HG02981 (cell line): ENCODE measurements at regions not wholly inside any gene's neighbourhood (a gene's known extent, or its start where the extent isn't known, plus 50 kb on each side); places are given as distances from the start of the nearest gene placed in this dataset.
"Not testable (repeated sequence)": the region's sequence is repeated elsewhere in the genome, so short reads cannot be mapped to it uniquely, and the experiment has no call there.

Experiments used
- ATAC-seq: cut with Tn5 transposase; IDR thresholded peaks from one replicate; pipeline ENCODE4 v1.9.1; 2021; ENCODE audit warnings: mild to moderate bottlenecking, moderate library complexity; ENCODE audit not compliant: unreplicated experiment

DNA sequence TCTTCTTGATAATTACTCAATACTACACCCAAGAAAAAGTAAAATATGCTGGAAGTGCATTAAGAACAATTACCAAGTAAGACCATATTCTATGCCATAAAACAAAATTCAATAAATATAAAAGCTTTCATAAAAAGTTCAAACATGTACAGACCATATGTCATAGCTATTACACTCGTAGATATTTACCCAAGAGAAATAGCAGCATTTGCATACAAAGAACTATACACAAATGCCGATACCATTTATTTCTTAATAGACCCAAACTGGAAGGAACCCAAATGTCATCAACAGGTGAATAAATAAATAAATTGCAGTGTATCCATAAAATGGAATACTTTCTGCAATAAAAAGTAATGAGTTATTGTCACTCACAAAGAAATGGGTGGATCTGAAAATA lies 78.3 kb upstream of the SLC16A7 start:
- ATAC-seq, result no peak

DNA sequence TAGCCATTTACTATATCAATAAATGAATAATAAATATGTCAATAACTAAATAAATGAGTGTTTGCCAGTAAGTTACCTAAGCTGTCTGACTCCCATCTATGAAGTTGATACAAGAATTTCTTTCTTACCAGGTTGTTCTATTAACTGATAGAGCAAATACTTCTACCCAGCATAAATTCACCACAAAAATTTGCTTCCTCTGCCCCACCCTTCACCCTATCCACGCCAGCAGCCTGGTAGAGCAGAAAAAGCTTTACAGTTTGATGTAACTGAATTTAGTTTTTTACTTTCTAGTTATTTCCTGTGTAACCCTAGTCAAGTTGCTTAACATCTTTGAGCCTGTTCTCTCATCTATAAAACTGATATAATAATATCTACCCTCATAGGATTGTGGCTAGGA lies 94.9 kb upstream of the SLC16A7 start:
- no peak for ATAC-seq

DNA sequence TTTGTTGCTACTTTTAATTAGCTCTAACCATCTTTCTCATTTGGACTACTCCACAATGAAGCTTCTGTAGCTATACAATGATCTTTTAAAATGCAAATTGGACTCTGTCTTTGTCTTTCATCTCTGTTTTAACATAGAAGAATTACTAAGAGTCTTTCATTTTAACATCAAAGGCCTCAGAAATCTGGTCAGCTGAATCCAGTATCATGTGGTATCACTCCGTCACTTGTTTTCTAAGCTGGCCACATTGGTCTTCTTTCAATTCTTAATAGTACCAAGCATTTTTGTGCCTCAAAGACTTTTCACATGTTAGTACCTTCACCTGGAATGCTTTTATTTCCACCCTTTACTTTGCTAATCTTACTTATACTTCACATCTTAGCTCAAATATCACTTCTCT lies 95.5 kb upstream of the SLC16A7 start:
- no peak for ATAC-seq

DNA sequence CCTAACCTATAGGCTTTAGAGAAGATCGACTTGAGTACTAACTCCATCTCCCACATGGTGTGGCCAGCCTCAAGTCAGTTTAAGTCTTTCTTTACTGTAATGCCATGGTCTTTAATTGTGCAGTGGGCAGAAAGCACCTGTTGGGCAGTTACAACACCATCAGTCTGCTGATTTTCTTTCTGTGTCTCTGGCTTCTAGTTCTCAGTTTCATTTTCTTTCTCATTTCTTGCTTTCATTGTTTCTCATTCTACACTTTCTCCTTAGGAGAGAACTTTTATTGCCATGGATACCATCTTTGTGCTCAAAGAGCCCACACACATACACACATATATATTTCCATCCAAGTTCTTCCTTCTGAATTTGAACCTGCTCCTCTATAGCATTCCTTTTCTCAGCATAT lies 96.1 kb upstream of the SLC16A7 start:
- peak; percentile 86 for ATAC-seq

DNA sequence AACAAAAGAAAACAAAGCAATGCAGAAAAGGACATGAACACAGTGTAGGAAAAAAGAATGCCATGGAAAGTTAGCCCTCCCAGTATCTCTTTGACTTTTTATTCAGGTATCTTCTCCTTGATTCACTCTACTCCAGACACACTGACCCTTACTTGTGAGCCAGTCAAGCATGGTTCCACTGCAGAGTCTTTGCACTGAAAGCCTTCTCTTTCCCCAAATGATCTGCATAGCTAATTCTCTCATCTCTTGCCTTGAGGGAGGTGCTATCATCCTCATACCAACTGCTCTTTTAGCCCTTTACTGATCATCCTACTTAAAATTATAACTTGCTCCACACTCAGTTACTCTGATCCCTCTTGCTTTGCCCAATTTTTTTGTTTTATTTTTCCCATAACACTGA lies 101.2 kb upstream of the SLC16A7 start:
- peak; percentile 47 for ATAC-seq

DNA sequence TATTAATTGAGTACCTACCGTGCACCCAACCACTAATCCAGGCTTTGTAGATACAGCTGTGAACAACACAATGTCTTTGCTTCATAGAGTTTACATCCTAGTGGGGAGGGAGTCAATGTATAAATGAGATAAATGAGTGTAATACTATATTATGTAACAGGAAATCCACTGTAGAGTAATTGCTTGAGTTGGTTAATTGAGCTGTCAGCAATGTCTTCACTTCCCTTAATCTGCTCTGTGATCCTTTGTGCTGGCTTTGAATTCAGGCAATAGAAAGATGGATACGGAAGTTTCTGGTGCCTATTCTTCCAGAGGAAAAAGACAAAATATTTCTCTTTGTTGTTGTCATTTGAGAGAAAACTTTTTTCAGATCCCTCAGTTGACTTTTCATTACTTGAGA lies 104.0 kb upstream of the SLC16A7 start:
- no peak for ATAC-seq

DNA sequence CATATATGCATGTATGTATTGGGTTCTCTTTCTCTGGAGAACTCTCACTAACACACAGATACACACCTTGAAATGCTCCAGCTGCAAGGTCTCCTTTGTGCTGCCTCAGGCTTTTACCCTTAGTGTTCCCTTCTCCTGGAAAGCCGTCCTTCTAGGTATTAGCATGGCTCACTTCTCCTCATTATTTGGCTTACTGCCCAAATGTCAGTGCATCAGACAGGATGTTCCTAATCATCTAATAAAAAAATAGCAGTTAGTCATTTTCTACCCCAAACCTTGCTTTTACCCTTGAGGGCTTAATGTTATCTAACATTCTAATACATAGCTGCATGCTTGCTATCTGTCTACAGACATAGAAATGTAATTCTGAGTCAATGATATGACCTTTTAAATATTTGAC lies 109.0 kb upstream of the SLC16A7 start:
- ATAC-seq, result no peak

DNA sequence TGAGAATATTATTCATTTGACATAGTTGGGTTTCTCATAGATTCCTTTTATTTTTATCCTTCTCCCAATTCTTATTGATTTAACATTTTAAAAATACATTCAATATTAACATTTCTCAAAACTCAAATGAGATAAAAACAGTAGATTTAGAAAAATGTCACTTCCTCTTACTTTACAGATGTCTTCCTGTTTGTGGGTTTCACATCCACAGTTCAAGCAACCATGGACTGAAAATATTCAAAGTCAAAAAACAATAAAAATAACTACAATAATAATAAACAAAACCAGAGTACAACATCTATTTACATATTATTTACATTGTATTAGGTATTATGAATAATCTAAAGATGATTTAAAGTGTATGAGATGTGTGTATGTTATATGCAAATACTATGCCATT lies 111.3 kb upstream of the SLC16A7 start:
- ATAC-seq, result peak; percentile 84

DNA sequence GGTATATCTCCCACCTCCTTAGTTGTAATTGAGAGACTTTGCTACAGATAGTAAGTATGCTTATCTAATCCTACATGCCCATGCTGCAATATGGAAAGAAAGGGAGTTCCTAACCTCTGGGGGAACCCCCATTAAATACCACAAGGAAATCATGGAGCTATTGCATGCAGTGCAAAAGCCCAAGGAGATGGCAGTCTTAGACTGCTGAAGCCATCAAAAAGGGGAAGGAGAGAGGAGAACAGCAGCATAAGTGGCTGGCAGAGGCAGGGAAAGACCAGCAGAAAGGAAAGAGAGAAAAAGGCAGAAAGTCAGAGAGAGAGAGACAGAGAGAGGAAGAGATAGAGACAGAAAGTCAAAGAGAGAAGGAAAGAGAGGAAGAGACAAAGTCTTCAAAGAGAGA lies 121.6 kb upstream of the SLC16A7 start:
- not testable (repeated sequence) for ATAC-seq

DNA sequence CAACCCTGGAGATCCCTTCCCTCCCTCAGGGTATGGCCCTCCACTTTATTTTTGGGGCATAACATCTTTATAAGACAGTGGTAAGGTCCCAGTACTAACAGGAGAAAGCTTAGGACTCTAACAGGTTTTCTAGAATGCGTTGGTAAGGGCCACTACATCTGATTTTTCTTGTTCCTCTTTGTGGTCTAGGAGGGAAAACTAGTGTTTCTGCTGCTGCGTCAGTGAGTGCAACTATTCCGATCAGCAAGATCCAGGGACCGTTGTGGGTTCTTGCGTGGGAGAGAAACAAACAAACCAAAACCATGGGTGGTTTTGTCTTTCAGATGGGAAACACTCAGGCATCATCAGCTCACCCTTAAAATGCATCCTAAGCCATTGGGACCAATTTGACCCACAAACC lies 123.6 kb upstream of the SLC16A7 start:
- ATAC-seq, result no peak

DNA sequence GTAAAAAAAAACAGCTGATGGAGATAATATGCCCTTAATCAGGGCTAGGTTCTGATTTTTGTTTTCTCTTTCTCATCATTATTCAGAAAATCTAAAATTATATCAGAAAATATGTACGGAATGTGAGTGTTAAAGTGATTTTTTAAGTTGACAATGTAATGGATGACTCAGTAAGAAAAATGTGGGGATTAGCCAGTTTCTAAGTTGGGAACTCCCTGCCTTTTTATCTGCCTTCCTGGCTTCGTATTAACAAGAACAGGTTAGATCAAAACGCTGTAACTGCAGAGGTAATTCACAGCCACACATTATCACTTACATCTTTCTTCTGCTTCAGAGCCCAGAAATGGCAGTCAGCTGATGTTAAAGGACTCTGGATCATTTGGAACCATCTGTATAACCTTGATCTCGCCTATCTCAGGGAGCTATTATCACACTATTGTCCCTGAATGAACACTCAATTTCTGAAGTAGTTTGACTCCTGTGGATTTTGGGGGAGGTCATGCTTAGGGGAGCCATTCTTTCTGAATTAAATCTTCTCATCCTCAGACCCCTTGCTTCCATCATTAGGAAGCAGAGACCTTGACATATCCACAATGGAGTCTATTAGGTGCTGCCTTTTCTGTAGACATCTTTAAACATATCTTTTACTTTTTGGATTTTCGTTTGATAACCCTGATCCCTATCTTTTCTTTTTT lies 135.7 kb upstream of the SLC16A7 start:
- no peak for ATAC-seq

DNA sequence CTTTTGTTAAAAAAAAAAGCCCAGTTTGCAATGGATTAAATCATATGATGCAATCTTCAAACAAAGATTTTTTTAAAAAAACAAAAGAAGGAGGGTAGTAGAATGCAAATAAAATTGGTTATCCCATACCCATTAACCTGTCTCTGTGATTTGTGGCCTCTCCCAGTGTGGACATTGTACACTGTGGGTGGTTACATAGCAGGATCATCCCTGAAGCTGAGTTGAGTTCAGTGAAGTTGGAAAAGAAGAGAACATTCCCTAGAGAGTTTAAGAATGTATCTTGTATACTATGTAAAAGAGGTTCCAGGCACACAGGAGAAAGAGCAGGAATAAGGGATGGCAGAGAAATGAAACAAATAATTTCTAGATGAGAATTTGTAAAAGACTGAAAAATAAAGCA lies 142.4 kb upstream of the SLC16A7 start:
- ATAC-seq, result no peak

DNA sequence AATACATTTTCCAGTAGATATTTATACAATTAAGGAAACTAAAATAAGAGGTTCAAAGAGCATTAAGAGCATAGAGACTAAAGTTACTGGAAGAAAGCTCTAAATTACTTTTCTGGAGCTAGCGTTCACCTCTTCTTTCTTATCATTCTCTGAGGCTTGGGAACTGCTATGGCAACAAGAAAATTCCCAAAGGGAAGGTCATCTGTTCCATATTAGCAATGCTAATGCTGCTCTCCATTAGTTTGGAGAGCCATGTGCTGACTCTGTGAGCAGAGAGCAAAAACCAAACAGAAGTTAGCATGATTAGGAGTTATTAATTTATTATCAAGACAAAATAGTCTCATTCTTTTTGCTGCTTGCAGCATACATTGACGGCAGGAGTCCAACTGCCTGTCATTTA lies 143.1 kb upstream of the SLC16A7 start:
- ATAC-seq, result no peak

DNA sequence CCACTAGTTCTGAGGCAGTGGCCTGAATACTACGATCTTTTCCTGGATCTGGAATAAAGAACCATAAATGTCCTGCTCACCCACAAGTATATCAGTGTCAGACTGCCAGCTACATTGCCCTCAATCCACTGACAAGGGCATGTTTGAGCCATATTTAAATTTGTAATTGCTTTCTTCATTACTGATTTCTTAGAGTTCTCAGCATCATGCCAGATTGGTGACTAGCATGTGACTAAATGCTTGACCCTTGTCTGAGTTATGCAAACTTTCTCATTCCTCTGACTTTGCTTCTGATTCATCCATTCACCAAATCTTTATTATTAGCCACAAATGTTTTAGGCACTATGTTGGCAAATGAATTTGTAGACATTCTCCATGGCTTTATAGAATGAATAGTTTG lies 143.6 kb upstream of the SLC16A7 start:
- ATAC-seq, result no peak

DNA sequence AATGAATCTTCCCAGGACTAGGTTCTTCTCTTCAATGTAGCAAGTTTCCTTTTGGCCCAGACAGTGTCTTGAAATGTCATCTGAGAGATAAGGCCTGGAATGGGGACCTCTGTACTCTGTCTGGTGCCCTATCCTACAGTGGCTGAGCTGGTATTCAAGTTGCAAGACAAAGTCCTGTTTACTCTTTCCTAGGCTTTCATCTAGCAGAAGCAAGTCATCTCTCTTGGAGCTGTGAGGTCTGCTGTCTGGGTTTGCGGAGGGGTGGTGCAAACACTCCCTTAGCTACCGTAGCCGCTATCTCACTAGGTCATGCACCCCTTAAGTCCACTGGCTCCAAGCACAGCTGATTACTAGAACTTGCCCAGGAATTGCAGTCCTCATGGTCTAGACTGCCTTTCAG lies 149.7 kb upstream of the SLC16A7 start:
- no peak for ATAC-seq

DNA sequence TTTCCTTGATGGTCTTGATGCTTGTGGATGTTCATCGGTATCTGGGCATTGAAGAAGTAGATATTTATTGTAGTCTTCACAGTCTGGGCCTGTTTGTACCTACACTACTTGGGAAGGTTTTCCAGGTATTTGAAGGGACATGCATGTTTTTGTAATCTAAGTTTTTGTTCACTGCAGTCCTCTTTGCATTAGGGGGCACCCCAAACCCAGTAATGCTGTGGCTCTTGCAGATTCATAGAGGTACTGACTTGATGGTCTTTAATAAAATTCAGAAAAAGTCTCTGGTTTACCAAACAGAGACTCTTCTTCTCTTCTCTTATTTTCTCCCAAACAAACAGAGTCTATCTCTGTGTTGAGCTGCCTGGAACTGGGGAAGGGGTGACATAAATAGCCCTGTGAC lies 150.9 kb upstream of the SLC16A7 start:
- no peak for ATAC-seq

DNA sequence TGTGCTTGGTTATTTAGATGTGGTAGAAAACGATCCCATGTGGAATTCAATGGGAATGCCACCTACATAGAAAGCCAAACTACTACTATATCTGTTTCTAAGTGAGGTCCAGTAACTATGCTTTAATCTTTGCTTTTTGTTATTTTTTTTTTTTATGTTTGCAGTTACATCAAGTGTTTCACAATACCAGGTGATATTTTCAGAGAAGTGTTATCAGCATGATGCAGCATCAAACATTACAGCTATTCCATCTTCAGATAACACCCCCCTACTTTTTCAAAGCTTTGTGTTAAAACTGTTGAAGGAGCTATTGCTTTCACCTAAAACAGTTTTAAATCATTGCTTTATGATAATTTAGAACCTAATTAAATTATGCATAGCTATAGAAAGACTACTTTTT lies 163.8 kb upstream of the SLC16A7 start:
- ATAC-seq, result no peak

DNA sequence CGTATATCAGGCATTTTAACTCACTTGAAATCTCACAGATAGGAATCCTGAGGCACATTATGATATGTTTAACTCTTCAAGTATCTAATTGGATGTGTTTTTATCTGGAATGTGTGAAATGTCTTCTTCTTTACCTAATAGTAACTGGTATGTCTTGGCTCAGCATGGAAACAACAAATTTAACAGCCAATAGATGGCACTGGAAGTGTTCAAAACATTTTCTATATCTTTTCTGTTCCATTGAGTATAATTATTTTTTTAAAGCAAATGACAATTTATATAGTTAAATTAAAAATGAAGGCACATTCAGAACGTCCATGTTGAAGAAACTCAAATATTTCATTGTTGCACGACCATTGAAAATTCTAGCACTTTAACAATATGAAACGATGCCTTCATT lies 164.6 kb upstream of the SLC16A7 start:
- no peak for ATAC-seq

DNA sequence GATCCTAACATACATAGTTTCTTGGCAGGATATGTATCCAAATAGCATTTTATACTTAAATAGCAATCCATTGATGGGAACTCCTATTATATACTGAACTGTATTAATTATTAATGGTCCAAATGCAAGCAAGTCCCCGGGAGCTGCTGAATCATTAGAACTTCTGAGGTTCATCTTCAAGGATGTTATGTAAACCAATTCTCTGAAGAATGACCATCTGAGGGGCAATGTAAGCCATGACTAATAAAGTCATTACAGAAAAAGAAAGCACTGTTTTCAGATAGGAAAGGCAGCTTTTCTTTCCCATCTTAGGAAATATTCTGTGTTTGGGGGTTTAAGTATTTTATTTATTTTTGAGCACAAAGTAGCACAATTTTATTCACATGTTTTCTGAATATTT lies 166.1 kb upstream of the SLC16A7 start:
- ATAC-seq, result no peak

DNA sequence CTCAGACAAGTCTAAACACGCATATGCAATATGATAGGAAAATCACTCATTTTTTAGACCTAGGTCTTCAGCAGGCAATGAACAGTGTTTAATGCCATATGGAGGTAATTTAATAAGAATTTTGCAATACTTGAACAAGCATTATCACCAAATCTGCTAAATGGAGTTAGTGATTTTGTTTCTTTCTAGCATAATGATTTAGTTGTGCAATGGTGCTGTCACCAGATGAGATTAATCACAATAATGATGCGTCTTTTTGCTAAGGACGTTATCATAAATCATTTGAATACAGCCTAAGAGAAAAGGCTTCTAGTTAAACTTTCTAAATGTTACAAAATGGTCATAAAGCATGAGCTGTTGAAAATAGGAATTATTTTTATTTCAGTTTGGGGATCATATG lies 170.0 kb upstream of the SLC16A7 start:
- ATAC-seq, result no peak

DNA sequence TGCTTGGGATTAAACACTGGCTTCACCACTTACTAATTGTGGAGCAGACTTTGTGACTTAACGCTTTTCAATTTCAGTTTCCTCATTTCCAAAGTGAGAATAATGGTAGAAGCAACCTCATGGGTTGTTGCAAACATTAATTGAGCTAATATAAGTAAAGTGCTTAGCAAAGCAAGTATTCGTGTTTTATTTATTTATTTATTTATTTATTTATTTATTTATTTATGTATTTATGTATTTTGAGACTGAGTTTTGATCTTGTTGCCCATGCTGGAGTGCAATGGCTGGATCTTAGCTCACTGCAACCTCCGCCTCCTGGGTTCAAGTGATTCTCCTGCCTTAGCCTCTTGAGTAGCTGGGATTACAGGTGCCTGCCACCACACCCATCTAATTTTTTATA lies 171.2 kb upstream of the SLC16A7 start:
- ATAC-seq, result not testable (repeated sequence)

DNA sequence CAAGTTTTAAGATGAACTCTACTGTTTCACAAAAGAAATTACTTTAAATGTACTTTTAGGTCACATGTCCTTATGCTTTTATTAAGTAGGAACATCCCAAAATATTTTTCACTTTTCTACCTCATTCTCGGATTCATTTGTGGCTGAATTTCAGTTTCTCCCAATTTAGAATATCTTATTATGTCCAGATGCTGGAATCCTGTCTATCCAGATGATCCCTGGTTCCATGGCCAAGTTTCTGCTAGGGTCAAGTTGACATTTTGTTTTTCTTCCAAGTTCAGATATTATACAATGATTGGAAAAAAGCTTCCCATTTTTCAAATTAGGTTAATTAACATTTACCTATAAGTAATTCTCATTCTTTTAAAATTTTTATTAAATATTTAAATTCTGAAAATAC lies 181.8 kb upstream of the SLC16A7 start:
- no peak for ATAC-seq

DNA sequence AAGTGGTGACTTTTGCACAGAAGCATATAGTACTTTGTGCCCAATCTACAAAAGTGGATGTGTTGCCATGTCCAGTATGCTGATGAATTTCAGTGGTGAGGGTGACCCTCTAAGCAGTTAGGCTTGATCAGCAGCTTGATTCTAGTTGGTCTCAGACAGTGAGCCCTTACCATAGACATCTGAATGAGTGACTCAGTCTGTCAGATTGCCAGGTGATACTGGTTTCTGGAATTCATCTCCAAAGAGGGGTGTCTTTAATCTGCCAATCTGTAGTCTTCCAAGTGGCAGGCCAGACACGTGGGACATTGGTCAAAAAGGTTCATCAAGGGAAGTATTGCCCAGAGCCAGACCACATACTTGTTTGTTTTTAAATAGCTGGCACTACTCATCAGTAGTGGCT lies 187.4 kb upstream of the SLC16A7 start:
- no peak for ATAC-seq

DNA sequence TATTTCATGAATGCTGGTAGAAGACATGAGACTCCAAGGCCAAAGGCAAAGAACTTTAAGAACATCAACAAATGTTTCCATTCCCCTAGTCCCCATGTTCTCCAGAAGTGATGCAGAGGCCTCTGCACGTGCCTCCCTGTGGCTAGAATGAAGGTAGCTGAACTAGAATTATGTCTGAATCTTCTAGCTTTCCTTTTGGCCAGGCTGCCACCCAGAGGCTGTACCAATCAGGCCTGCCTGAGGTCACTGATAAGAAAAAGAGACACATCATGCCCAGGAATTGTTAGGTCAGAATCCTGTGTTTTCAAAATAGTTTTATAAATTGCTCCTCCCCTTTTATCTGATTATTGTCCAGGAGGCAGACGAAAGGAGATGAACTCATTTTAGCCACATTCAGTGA lies 188.0 kb upstream of the SLC16A7 start:
- ATAC-seq, result no peak
